ENCODE measurements at regions not wholly inside any gene's neighbourhood (a gene's known extent, or its start where the extent isn't known, plus 50 kb on each side); places are given as distances from the start of the nearest gene placed in this dataset.
"Not testable (repeated sequence)": the region's sequence is repeated elsewhere in the genome, so short reads cannot be mapped to it uniquely, and the experiment has no call there.

- H3K79me2 ChIP-seq (ENCODE audit: low read depth); H3K9ac ChIP-seq; H3K4me3 Mint-ChIP-seq; H3K36me3 ChIP-seq; H3K4me3 ChIP-seq; H3K27ac Mint-ChIP-seq; H3K36me3 Mint-ChIP-seq; H3K4me1 ChIP-seq; H3K9me3 ChIP-seq (ENCODE audit: low read depth); DNase-seq (ENCODE audit: low spot score); H3F3A ChIP-seq (ENCODE audit: low read depth); H3K4me2 ChIP-seq; H3K9me3 Mint-ChIP-seq; H2AFZ ChIP-seq (replicated peaks); H3K27me3 Mint-ChIP-seq (ENCODE audit: insufficient read depth, low read depth); H3K27me3 ChIP-seq; H3K4me1 Mint-ChIP-seq; H3K27ac ChIP-seq; H4K20me1 ChIP-seq (ENCODE audit: low read depth): not testable (repeated sequence)
These were observed 329.8 kb downstream of the BCL2L11 start for GRCh38 chr2:111450526-111450925.

DNA sequence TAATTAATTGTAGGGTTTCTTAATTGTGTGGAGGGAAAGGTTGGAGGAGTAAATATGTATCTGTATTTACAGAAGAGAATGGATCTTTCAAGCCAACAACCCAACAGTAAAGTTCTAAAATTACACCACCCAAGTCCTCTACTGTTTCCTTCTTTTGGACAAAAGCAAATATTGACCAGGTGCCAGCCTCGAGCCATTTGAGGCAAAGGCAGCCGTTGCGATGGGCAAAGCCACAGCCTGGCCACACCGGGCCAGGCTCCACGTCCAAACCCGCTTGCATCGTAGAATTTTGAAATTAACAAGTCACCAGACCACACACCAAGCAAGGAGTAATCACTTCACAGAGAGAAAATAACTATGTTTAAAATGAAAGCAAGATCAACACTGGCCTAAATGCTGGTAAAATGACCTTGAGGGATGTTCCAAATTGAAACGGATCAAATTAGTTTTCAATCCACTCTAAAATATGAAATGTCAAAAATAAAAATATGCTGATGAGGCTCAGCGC lies 331.0 kb downstream of the BCL2L11 start:
- not testable (repeated sequence) for H3K27ac ChIP-seq; H3K36me3 ChIP-seq; H3K4me1 ChIP-seq; DNase-seq (ENCODE audit: low spot score); H3K27me3 ChIP-seq; H4K20me1 ChIP-seq (ENCODE audit: low read depth); H3K9me3 Mint-ChIP-seq; H3K9me3 ChIP-seq (ENCODE audit: low read depth); H3K4me3 Mint-ChIP-seq; H3K79me2 ChIP-seq (ENCODE audit: low read depth); H3F3A ChIP-seq (ENCODE audit: low read depth); H3K4me3 ChIP-seq; H3K4me1 Mint-ChIP-seq; H3K4me2 ChIP-seq; H3K36me3 Mint-ChIP-seq; H3K27me3 Mint-ChIP-seq (ENCODE audit: insufficient read depth, low read depth); H3K27ac Mint-ChIP-seq; H2AFZ ChIP-seq (replicated peaks); H3K9ac ChIP-seq

GRCh38 chr2:111452208-111452607 lies 331.5 kb downstream of the BCL2L11 start:
- H3K4me1 ChIP-seq, H3K27ac Mint-ChIP-seq: not testable (repeated sequence)

GRCh38 chr2:111453308-111453707 lies 332.6 kb downstream of the BCL2L11 start:
- not testable (repeated sequence) for H3K27ac ChIP-seq; H3K27me3 Mint-ChIP-seq (ENCODE audit: insufficient read depth, low read depth); H3K27ac Mint-ChIP-seq; H3K9me3 Mint-ChIP-seq; H3F3A ChIP-seq (ENCODE audit: low read depth); H3K4me3 Mint-ChIP-seq; H3K36me3 Mint-ChIP-seq; H3K36me3 ChIP-seq; H3K4me2 ChIP-seq; H3K4me3 ChIP-seq; DNase-seq (ENCODE audit: low spot score); H3K27me3 ChIP-seq; H3K9me3 ChIP-seq (ENCODE audit: low read depth); H4K20me1 ChIP-seq (ENCODE audit: low read depth); H3K79me2 ChIP-seq (ENCODE audit: low read depth); H3K4me1 ChIP-seq; H3K4me1 Mint-ChIP-seq; H3K9ac ChIP-seq; H2AFZ ChIP-seq (replicated peaks)

More at GRCh38 chr2:111452208-111452607, 331.5 kb downstream of the BCL2L11 start:
- not testable (repeated sequence) for H3K4me2 ChIP-seq; H3K9ac ChIP-seq; H3K27me3 ChIP-seq; H3K27ac ChIP-seq; H2AFZ ChIP-seq (replicated peaks); H3K4me3 ChIP-seq; H3K9me3 ChIP-seq (ENCODE audit: low read depth); H3K27me3 Mint-ChIP-seq (ENCODE audit: insufficient read depth, low read depth); H3F3A ChIP-seq (ENCODE audit: low read depth); H3K9me3 Mint-ChIP-seq; H3K79me2 ChIP-seq (ENCODE audit: low read depth); H3K36me3 ChIP-seq; H3K36me3 Mint-ChIP-seq; DNase-seq (ENCODE audit: low spot score); H4K20me1 ChIP-seq (ENCODE audit: low read depth); H3K4me1 Mint-ChIP-seq; H3K4me3 Mint-ChIP-seq

- H3F3A ChIP-seq (ENCODE audit: low read depth); H3K27me3 Mint-ChIP-seq (ENCODE audit: insufficient read depth, low read depth); H3K9me3 Mint-ChIP-seq; H3K4me1 ChIP-seq; H3K79me2 ChIP-seq (ENCODE audit: low read depth); H3K27ac Mint-ChIP-seq; H3K36me3 Mint-ChIP-seq; H3K9me3 ChIP-seq (ENCODE audit: low read depth); H3K4me3 ChIP-seq; H3K27me3 ChIP-seq; H3K4me3 Mint-ChIP-seq; H3K4me2 ChIP-seq; H2AFZ ChIP-seq (replicated peaks); H3K36me3 ChIP-seq; H3K27ac ChIP-seq; H3K9ac ChIP-seq; DNase-seq (ENCODE audit: low spot score); H3K4me1 Mint-ChIP-seq; H4K20me1 ChIP-seq (ENCODE audit: low read depth): not testable (repeated sequence)
These were observed 333.1 kb downstream of the BCL2L11 start for GRCh38 chr2:111453816-111454215.

GRCh38 chr2:111454404-111454803 lies 333.7 kb downstream of the BCL2L11 start:
- H3K36me3 Mint-ChIP-seq; H3K9me3 Mint-ChIP-seq; H4K20me1 ChIP-seq (ENCODE audit: low read depth): not testable (repeated sequence)

GRCh38 chr2:111455016-111456015 lies 334.6 kb downstream of the BCL2L11 start:
- H3K36me3 Mint-ChIP-seq; H4K20me1 ChIP-seq (ENCODE audit: low read depth); H3K4me3 Mint-ChIP-seq; H3F3A ChIP-seq (ENCODE audit: low read depth); H3K36me3 ChIP-seq; H3K9me3 ChIP-seq (ENCODE audit: low read depth); DNase-seq (ENCODE audit: low spot score); H3K9me3 Mint-ChIP-seq; H3K4me1 Mint-ChIP-seq; H3K27me3 Mint-ChIP-seq (ENCODE audit: insufficient read depth, low read depth); H3K4me2 ChIP-seq; H2AFZ ChIP-seq (replicated peaks); H3K9ac ChIP-seq; H3K27ac ChIP-seq; H3K27me3 ChIP-seq; H3K4me1 ChIP-seq; H3K27ac Mint-ChIP-seq; H3K79me2 ChIP-seq (ENCODE audit: low read depth); H3K4me3 ChIP-seq: not testable (repeated sequence)

More at GRCh38 chr2:111454404-111454803, 333.7 kb downstream of the BCL2L11 start:
- H3K27me3 ChIP-seq; H3F3A ChIP-seq (ENCODE audit: low read depth); H3K4me1 Mint-ChIP-seq; H3K27ac ChIP-seq; H3K4me2 ChIP-seq; H3K9me3 ChIP-seq (ENCODE audit: low read depth); H3K27ac Mint-ChIP-seq; H3K4me1 ChIP-seq; H2AFZ ChIP-seq (replicated peaks); H3K4me3 ChIP-seq; H3K4me3 Mint-ChIP-seq; H3K36me3 ChIP-seq; H3K27me3 Mint-ChIP-seq (ENCODE audit: insufficient read depth, low read depth); H3K79me2 ChIP-seq (ENCODE audit: low read depth); H3K9ac ChIP-seq: not testable (repeated sequence)
- DNase-seq (ENCODE audit: low spot score) = peak; percentile 26
- TF ChIP-seq, protein P1, sequence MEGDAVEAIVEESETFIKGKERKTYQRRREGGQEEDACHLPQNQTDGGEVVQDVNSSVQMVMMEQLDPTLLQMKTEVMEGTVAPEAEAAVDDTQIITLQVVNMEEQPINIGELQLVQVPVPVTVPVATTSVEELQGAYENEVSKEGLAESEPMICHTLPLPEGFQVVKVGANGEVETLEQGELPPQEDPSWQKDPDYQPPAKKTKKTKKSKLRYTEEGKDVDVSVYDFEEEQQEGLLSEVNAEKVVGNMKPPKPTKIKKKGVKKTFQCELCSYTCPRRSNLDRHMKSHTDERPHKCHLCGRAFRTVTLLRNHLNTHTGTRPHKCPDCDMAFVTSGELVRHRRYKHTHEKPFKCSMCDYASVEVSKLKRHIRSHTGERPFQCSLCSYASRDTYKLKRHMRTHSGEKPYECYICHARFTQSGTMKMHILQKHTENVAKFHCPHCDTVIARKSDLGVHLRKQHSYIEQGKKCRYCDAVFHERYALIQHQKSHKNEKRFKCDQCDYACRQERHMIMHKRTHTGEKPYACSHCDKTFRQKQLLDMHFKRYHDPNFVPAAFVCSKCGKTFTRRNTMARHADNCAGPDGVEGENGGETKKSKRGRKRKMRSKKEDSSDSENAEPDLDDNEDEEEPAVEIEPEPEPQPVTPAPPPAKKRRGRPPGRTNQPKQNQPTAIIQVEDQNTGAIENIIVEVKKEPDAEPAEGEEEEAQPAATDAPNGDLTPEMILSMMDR (IDR thresholded peaks at IDR 0.05) = peak; percentile 34

Measured in neural progenitor cell (in vitro differentiated cells).